Hematopoietic multipotent progenitor cell treated with erythropoietin and hydrocortisone succinate and interleukin-3 and kit ligand, for 6 days (in vitro differentiated cells): ENCODE measurements at regions not wholly inside any gene's neighbourhood (a gene's known extent, or its start where the extent isn't known, plus 50 kb on each side); places are given as distances from the start of the nearest gene placed in this dataset.
"Not testable (repeated sequence)": the region's sequence is repeated elsewhere in the genome, so short reads cannot be mapped to it uniquely, and the experiment has no call there.

Experiments used
- DNase-seq: peaks from one replicate; pipeline ENCODE4 v3.0.0-alpha.2; 2015

- DNase-seq, result no peak
These were observed 341.6 kb downstream of the SOX4 start for GRCh38 chr6:21935142-21935541.

- peak; percentile 64 for DNase-seq
These were observed 342.0 kb downstream of the SOX4 start for GRCh38 chr6:21935561-21936028.

- DNase-seq, result no peak
These were observed 343.9 kb downstream of the SOX4 start for GRCh38 chr6:21937466-21937865.

GRCh38 chr6:21939066-21939465 is 345.5 kb downstream of the SOX4 start:
- DNase-seq, result peak; percentile 21

GRCh38 chr6:21941926-21942325 is 348.4 kb downstream of the SOX4 start:
- no peak for DNase-seq

GRCh38 chr6:21942897-21943296 is 349.3 kb downstream of the SOX4 start:
- no peak for DNase-seq

GRCh38 chr6:21946298-21946783 is 350.5 kb downstream of the PRL start:
- DNase-seq, result no peak

- not testable (repeated sequence) for DNase-seq
These were observed 349.6 kb downstream of the PRL start for GRCh38 chr6:21947227-21947626.

GRCh38 chr6:21947731-21948386 is 349.0 kb downstream of the PRL start:
- DNase-seq, result no peak

- no peak for DNase-seq
These were observed 347.5 kb downstream of the PRL start for GRCh38 chr6:21949211-21949801.

- DNase-seq, result no peak
These were observed 344.5 kb downstream of the PRL start for GRCh38 chr6:21952367-21952766.

GRCh38 chr6:21953831-21954801 is 342.7 kb downstream of the PRL start:
- peak; percentile 19 for DNase-seq

- DNase-seq, result no peak
These were observed 341.7 kb downstream of the PRL start for GRCh38 chr6:21955053-21955595.

- DNase-seq, result no peak
These were observed 340.9 kb downstream of the PRL start for GRCh38 chr6:21955951-21956350.

- DNase-seq, result no peak
These were observed 338.4 kb downstream of the PRL start for GRCh38 chr6:21958428-21958827.

- DNase-seq, result peak; percentile 9
These were observed 335.6 kb downstream of the PRL start for GRCh38 chr6:21961226-21961625.

GRCh38 chr6:21965016-21965415 is 331.8 kb downstream of the PRL start:
- no peak for DNase-seq

GRCh38 chr6:21965953-21966539 is 330.8 kb downstream of the PRL start:
- no peak for DNase-seq

- no peak for DNase-seq
These were observed 329.5 kb downstream of the PRL start for GRCh38 chr6:21967056-21967974.

GRCh38 chr6:21968411-21968810 is 328.4 kb downstream of the PRL start:
- no peak for DNase-seq

GRCh38 chr6:21969192-21969591 is 327.6 kb downstream of the PRL start:
- DNase-seq, result no peak
